ENCODE measurements at regions not wholly inside any gene's neighbourhood (a gene's known extent, or its start where the extent isn't known, plus 50 kb on each side); places are given as distances from the start of the nearest gene placed in this dataset.
A peak's percentile ranks its signal among the peaks of the same experiment; 100 is the strongest.

DNA sequence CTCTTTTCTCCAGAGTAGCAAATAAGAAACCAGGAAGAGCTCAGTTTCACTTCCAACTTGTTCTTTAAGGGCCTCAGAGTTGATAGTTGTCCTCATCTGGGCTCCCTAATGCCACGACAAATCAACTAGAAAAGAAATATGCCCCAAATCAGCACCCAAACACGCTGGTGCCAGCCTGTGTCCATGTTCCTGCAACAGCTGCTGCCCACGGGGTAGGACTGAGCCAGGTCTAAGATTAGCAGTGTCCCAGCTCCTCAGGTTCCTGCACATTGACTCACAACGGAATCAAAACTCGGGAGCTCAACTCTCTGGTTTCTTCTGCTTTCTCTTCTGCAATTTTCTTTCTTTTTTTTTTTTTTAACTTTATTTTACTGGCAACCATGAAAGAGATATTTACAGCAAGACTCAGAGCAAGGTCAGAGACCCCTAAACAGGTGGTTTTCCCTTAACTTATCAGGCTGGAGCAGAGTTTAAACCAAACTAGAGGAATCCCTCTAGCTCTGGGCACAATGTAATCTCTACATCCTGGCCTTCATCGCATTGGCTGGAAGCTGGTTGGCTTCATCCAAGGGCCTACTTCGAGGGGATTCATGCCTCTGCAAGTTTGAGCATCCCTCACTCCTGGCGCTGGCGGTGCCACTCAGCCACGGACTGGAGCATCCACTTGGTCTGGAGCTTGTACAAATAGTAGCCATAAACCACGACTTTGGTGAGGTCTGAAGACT lies 126.1 kb downstream of the PFKFB3 start:
- H3K27me3 Mint-ChIP-seq, result no peaks in the 10 kb centered on the region
- H3K27ac Mint-ChIP-seq, result no peak overlapping the region
- ATAC-seq (replicated peaks), result no peak
- no peaks in the 10 kb centered on the region for H3K9me3 Mint-ChIP-seq
- peaks cover 5% of the 10 kb centered on the region for H3K4me1 Mint-ChIP-seq
- peaks cover 27% of the 10 kb centered on the region for H3K36me3 Mint-ChIP-seq (ENCODE audit: low read depth)
- H3K4me3 Mint-ChIP-seq, result no peak overlapping the region

DNA sequence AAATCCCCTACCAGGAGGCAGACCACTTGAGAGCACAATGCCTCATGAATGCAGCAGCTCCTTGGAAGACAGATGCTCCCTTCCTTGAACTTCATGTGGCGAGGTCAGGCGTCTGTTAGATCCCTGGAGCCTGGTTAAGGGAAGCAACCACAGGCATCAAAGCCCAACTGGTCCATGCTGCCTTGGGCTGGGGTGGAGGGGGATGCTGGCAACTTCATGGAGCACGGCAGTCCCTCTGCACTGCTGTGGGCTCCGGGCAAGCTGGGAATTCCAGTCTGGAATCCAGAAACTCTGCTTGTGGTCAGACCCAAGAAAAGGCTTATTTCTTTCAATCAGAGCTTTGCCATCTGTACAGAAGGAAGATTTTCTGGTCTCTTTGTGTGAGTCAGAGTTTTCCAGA lies 130.4 kb downstream of the PFKFB3 start:
- peaks cover 5% of the 10 kb centered on the region for H3K4me1 Mint-ChIP-seq
- no peak for ATAC-seq (replicated peaks)
- H3K36me3 Mint-ChIP-seq (ENCODE audit: low read depth), result peaks cover 6% of the 10 kb centered on the region
- H3K9me3 Mint-ChIP-seq, result no peaks in the 10 kb centered on the region
- no peak overlapping the region for H3K4me3 Mint-ChIP-seq
- H3K27ac Mint-ChIP-seq, result no peak overlapping the region
- no peaks in the 10 kb centered on the region for H3K27me3 Mint-ChIP-seq

DNA sequence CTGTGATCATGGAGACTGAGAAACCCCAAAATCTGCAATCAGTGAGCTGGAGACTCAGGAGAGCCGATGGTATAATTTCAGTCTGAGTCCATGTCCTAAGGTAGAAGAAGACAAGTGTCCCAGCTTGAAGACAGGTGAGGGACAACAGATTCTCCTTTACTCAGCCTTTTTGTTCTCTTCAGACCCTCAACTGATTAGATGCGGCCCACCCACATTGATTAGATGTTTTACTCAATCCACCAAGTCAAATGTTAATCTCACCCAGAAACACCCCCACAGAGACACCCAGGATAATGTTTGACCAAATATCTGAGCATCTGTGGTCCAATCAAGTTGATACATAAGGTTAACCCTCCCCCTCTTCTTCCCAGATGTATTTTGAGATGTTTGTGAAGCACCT lies 131.2 kb downstream of the PFKFB3 start:
- Mint-ChIP-seq H3K9me3 (no peaks in the 10 kb centered on the region), H3K4me1 (peaks cover 5% of the 10 kb centered on the region), H3K27ac (no peak overlapping the region), H3K27me3 (no peaks in the 10 kb centered on the region), H3K4me3 (no peak overlapping the region), H3K36me3 (ENCODE audit: low read depth) (no peaks in the 10 kb centered on the region)
- ATAC-seq (replicated peaks), result no peak

- ATAC-seq (replicated peaks), result no peak
- H3K36me3 Mint-ChIP-seq (ENCODE audit: low read depth), result no peaks in the 10 kb centered on the region
- peaks cover 3% of the 10 kb centered on the region for H3K4me1 Mint-ChIP-seq
- no peaks in the 10 kb centered on the region for H3K27me3 Mint-ChIP-seq
- no peak overlapping the region for H3K4me3 Mint-ChIP-seq
- no peak overlapping the region for H3K27ac Mint-ChIP-seq
- no peaks in the 10 kb centered on the region for H3K9me3 Mint-ChIP-seq
Observed at GRCh38 chr10:6336016-6336415, 133.3 kb downstream of the PFKFB3 start.

DNA sequence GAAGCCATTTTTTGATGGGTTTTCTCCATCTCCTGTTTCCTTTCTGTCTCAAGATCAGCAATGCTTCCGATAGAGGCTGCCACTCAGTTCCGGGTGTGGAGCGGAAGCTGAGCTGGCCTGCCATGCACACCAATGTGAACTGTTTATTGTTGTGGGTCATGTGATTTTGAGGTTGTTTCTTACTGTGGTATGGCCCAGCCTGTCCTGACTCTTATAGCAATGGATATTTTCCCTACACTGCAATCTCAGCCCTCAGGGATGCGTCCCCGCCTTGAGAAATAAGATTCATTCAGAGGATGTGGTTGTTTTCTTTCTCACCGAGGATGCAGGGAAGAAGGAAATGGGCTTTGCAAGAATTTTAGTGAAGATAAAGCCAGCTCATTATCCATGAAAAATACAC lies 134.7 kb downstream of the PFKFB3 start:
- H3K9me3 Mint-ChIP-seq, result no peaks in the 10 kb centered on the region
- no peak overlapping the region for H3K4me3 Mint-ChIP-seq
- no peak overlapping the region for H3K27ac Mint-ChIP-seq
- peaks cover 3% of the 10 kb centered on the region for H3K4me1 Mint-ChIP-seq
- no peaks in the 10 kb centered on the region for H3K27me3 Mint-ChIP-seq
- no peaks in the 10 kb centered on the region for H3K36me3 Mint-ChIP-seq (ENCODE audit: low read depth)
- no peak for ATAC-seq (replicated peaks)

- no peak for ATAC-seq (replicated peaks)
- H3K36me3 Mint-ChIP-seq (ENCODE audit: low read depth), result no peaks in the 10 kb centered on the region
- H3K27ac Mint-ChIP-seq, result no peak overlapping the region
- H3K4me3 Mint-ChIP-seq, result no peak overlapping the region
- H3K27me3 Mint-ChIP-seq, result no peaks in the 10 kb centered on the region
- no peaks in the 10 kb centered on the region for H3K9me3 Mint-ChIP-seq
- peaks cover 3% of the 10 kb centered on the region for H3K4me1 Mint-ChIP-seq
Observed at GRCh38 chr10:6338361-6338760, 135.6 kb downstream of the PFKFB3 start.

DNA sequence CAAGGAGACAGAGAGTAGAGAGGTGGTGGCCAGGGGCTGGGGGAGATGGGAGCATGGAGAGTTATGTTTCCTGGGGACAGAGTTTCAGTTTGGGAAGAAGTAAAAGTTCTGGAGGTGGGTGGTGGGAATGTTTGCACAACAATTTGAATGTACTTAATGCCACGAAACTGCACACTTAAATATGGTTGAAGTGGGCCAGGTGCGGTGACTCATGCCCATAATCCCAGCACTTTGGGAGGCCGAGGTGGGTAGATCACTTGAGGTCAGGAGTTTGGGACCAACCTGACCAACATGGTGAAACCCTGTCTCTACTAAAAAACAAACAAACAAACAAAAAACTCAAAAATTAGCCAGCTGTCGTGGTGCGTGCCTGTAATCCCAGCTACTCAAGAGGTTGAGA lies 137.2 kb downstream of the PFKFB3 start:
- peak overlapping the region; percentile 55 for H3K27ac Mint-ChIP-seq
- no peaks in the 10 kb centered on the region for H3K9me3 Mint-ChIP-seq
- ATAC-seq (replicated peaks), result no peak
- peaks cover 3% of the 10 kb centered on the region for H3K4me1 Mint-ChIP-seq
- no peaks in the 10 kb centered on the region for H3K27me3 Mint-ChIP-seq
- no peaks in the 10 kb centered on the region for H3K36me3 Mint-ChIP-seq (ENCODE audit: low read depth)
- H3K4me3 Mint-ChIP-seq, result no peak overlapping the region

GRCh38 chr10:6342096-6342685 lies 139.5 kb downstream of the PFKFB3 start:
- Mint-ChIP-seq H3K4me3 (no peak overlapping the region), H3K36me3 (ENCODE audit: low read depth) (peaks cover 2% of the 10 kb centered on the region), H3K27ac (no peak overlapping the region), H3K27me3 (no peaks in the 10 kb centered on the region), H3K9me3 (no peaks in the 10 kb centered on the region), H3K4me1 (peaks cover 21% of the 10 kb centered on the region)
- ATAC-seq (replicated peaks), result no peak

- peak overlapping the region; percentile 59 for H3K27ac Mint-ChIP-seq
- ATAC-seq (replicated peaks), result no peak
- H3K9me3 Mint-ChIP-seq, result no peaks in the 10 kb centered on the region
Observed at GRCh38 chr10:6343305-6344010, 140.7 kb downstream of the PFKFB3 start.

DNA sequence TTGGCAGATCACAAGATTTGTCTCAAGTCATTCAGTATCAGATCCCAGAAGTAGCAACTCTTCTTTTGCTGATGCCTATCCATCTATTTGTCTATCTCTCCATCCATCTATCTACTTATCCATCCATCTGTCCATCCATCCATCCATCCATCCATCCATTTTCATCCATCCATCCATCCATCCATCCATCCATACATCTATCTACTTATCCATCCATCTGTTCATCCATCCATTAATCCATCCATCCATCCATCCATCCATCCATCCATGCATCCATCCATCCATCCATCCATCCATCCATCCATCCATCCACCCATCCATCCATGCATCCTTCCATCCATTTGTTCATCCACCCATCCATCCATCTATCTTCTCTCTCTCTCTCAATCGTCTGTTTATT lies 142.7 kb downstream of the PFKFB3 start:
- peaks cover 45% of the 10 kb centered on the region for H3K4me1 Mint-ChIP-seq
- no peak for ATAC-seq (replicated peaks)
- peaks cover 3% of the 10 kb centered on the region for H3K9me3 Mint-ChIP-seq
- no peaks in the 10 kb centered on the region for H3K27me3 Mint-ChIP-seq
- H3K27ac Mint-ChIP-seq, result peak overlapping the region; percentile 10
- no peak overlapping the region for H3K4me3 Mint-ChIP-seq
- H3K36me3 Mint-ChIP-seq (ENCODE audit: low read depth), result peaks cover 20% of the 10 kb centered on the region

More at GRCh38 chr10:6343305-6344010, 140.7 kb downstream of the PFKFB3 start:
- Mint-ChIP-seq H3K36me3 (ENCODE audit: low read depth) (peaks cover 15% of the 10 kb centered on the region), H3K4me3 (no peak overlapping the region), H3K4me1 (peaks cover 34% of the 10 kb centered on the region), H3K27me3 (no peaks in the 10 kb centered on the region)

DNA sequence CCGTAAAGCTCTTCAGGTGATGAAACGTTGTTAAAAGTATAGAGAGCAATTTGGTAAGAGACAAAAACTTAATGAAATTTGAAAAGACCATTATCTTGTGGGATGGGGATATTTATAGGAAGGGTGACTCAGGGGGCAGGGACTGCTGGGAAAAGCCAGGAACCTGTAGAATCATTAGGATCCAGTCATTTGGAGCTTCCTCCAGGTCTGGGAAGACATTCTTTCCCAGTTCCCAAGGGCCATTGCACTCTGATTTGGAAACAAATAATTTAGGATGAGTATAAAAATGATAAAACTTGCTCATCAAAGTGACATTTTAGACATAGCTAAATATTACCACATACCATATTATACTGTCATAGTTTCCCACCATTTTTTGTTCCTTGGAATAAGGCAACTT lies 143.9 kb downstream of the PFKFB3 start:
- peak overlapping the region; percentile 89 for H3K4me3 Mint-ChIP-seq
- peaks cover 21% of the 10 kb centered on the region for H3K36me3 Mint-ChIP-seq (ENCODE audit: low read depth)
- H3K9me3 Mint-ChIP-seq, result peaks cover 4% of the 10 kb centered on the region
- no peak for ATAC-seq (replicated peaks)
- no peaks in the 10 kb centered on the region for H3K27me3 Mint-ChIP-seq
- H3K27ac Mint-ChIP-seq, result peak overlapping the region; percentile 99
- H3K4me1 Mint-ChIP-seq, result peaks cover 48% of the 10 kb centered on the region

- Mint-ChIP-seq H3K9me3 (peaks cover 4% of the 10 kb centered on the region), H3K27ac (peak overlapping the region; percentile 99), H3K36me3 (ENCODE audit: low read depth) (peaks cover 21% of the 10 kb centered on the region), H3K4me1 (peaks cover 48% of the 10 kb centered on the region), H3K4me3 (peak overlapping the region; percentile 89), H3K27me3 (no peaks in the 10 kb centered on the region)
- peak; percentile 73 for ATAC-seq (replicated peaks)
Observed at GRCh38 chr10:6347391-6347951, 144.7 kb downstream of the PFKFB3 start.

GRCh38 chr10:6348096-6348874 lies 145.6 kb downstream of the PFKFB3 start:
- Mint-ChIP-seq H3K27ac (peak overlapping the region; percentile 99), H3K4me1 (peaks cover 48% of the 10 kb centered on the region), H3K36me3 (ENCODE audit: low read depth) (peaks cover 21% of the 10 kb centered on the region), H3K27me3 (no peaks in the 10 kb centered on the region), H3K4me3 (peak overlapping the region; percentile 89), H3K9me3 (peaks cover 4% of the 10 kb centered on the region)
- peak; percentile 89 for ATAC-seq (replicated peaks)

DNA sequence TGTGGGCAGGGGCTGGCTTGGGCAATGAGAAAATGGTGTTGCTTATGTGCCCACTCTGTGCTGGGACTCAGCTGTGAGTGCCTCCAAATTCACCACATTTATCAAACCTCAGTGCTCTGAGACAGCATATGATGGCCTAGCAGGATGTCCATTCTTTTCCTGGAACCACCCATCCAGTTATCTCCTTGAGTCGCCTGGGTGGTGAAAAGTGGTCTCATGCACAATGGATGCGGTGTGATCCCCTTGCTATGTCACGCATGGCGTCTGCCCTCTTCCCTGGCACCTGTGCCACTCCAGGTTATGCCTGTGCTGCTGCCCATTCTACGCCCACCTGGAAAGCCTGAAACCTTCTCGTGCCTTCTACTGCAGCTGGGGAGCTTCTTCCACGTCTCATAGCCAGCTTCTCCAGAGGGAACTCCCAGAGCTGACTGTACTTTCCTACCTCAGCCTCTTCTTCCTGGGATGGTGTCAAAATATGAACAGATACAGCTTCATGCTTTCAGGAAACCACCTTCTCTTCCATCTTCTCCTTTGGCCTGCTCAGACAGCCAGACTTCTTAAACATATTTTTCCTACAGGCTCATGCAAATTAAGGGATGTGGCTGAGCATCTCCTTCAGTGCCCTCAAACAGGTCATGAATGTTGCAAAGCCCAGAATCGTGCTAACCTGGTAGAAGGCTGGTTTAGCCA lies 147.3 kb downstream of the PFKFB3 start:
- Mint-ChIP-seq H3K4me3 (peak overlapping the region; percentile 58), H3K27me3 (no peaks in the 10 kb centered on the region), H3K36me3 (ENCODE audit: low read depth) (peaks cover 21% of the 10 kb centered on the region), H3K27ac (peak overlapping the region; percentile 99), H3K9me3 (peaks cover 4% of the 10 kb centered on the region), H3K4me1 (peaks cover 48% of the 10 kb centered on the region)
- no peak for ATAC-seq (replicated peaks)
